ENCODE measurements at regions not wholly inside any gene's neighbourhood (a gene's known extent, or its start where the extent isn't known, plus 50 kb on each side); places are given as distances from the start of the nearest gene placed in this dataset.
A peak's percentile ranks its signal among the peaks of the same experiment; 100 is the strongest.
"Not testable (repeated sequence)": the region's sequence is repeated elsewhere in the genome, so short reads cannot be mapped to it uniquely, and the experiment has no call there.

DNA sequence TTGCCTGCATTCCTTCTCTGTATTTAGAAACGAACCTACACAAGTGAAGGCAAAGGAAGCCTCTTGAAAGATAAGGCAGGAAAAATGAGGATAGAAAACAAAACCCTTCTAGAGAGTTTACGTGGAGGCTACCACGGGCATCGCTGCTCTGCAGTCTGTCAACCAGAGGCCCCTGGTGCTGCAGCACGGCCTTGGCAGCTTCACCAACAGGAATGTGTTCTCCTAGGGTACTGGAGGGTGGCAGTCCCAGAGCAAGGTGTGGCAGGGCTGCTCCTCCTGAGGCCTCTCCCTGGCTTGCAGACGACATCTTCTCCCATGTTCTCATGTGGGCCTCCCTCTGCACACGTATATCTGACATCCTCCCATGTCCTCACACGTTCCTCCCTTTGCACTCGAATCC lies 57.6 kb upstream of the SAMD11 start:
- no peak overlapping the region for H3K27ac ChIP-seq
- H3K9me3 ChIP-seq (ENCODE audit: severe bottlenecking) = no peaks in the 10 kb centered on the region
- no peaks in the 10 kb centered on the region for H3K27me3 ChIP-seq (ENCODE audit: insufficient read depth, low read depth, severe bottlenecking)
- TF ChIP-seq, protein P1, sequence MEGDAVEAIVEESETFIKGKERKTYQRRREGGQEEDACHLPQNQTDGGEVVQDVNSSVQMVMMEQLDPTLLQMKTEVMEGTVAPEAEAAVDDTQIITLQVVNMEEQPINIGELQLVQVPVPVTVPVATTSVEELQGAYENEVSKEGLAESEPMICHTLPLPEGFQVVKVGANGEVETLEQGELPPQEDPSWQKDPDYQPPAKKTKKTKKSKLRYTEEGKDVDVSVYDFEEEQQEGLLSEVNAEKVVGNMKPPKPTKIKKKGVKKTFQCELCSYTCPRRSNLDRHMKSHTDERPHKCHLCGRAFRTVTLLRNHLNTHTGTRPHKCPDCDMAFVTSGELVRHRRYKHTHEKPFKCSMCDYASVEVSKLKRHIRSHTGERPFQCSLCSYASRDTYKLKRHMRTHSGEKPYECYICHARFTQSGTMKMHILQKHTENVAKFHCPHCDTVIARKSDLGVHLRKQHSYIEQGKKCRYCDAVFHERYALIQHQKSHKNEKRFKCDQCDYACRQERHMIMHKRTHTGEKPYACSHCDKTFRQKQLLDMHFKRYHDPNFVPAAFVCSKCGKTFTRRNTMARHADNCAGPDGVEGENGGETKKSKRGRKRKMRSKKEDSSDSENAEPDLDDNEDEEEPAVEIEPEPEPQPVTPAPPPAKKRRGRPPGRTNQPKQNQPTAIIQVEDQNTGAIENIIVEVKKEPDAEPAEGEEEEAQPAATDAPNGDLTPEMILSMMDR (IDR thresholded peaks at IDR 0.05; ENCODE audit: low read depth, low read length) = no peak
- no peak for DNase-seq
- no peak overlapping the region for H3K4me3 ChIP-seq (ENCODE audit: low read depth, low read length)
- no peaks in the 10 kb centered on the region for H3K36me3 ChIP-seq

DNA sequence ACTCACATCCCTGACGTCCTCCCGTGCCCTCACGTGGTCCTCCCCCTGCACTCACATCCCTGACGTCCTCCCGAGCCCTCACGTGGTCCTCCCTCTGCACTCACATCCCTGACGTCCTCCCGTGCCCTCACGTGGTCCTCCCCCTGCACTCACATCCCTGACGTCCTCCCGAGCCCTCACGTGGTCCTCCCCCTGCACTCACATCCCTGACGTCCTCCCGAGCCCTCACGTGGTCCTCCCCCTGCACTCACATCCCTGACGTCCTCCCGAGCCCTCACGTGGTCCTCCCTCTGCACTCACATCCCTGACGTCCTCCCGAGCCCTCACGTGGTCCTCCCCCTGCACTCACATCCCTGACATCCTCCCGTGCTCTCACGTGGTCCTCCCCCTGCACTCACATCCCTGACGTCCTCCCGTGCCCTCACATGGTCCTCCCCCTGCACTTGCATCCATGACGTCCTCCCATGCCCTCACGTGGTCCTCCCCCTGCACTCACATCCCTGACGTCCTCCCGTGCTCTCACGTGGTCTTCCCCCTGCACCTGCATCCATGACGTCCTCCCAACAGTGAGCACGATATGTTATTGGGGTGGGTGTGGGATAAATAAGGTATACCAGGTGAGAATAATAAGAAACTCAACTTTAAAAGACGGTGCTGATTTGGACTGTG lies 57.0 kb upstream of the SAMD11 start:
- not testable (repeated sequence) for H3K9me3 ChIP-seq (ENCODE audit: severe bottlenecking); H3K27ac ChIP-seq; H3K36me3 ChIP-seq; H3K4me3 ChIP-seq (ENCODE audit: low read depth, low read length); DNase-seq; H3K27me3 ChIP-seq (ENCODE audit: insufficient read depth, low read depth, severe bottlenecking)

DNA sequence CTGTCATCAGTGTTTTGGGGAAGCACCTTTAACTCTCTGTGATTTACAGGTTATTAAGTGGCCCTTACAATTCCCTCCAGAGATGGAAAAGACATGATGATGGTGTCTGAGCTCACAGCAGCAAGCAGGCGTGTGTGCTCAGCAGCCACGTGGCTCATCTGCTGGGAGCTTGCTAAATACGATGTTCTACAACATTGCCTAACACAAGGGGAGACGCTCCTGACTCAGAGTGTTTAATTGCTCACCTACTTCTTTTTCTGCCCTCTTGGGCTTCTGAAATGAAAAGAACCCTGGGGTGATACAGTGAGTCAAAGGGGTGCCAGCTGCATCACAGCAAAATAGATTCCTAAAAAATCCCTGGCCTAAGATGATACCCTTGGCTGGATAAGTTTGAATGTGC lies 56.2 kb upstream of the SAMD11 start:
- not testable (repeated sequence) for H3K27me3 ChIP-seq (ENCODE audit: insufficient read depth, low read depth, severe bottlenecking); H3K9me3 ChIP-seq (ENCODE audit: severe bottlenecking); H3K27ac ChIP-seq; H3K4me3 ChIP-seq (ENCODE audit: low read depth, low read length); H3K36me3 ChIP-seq; DNase-seq

DNA sequence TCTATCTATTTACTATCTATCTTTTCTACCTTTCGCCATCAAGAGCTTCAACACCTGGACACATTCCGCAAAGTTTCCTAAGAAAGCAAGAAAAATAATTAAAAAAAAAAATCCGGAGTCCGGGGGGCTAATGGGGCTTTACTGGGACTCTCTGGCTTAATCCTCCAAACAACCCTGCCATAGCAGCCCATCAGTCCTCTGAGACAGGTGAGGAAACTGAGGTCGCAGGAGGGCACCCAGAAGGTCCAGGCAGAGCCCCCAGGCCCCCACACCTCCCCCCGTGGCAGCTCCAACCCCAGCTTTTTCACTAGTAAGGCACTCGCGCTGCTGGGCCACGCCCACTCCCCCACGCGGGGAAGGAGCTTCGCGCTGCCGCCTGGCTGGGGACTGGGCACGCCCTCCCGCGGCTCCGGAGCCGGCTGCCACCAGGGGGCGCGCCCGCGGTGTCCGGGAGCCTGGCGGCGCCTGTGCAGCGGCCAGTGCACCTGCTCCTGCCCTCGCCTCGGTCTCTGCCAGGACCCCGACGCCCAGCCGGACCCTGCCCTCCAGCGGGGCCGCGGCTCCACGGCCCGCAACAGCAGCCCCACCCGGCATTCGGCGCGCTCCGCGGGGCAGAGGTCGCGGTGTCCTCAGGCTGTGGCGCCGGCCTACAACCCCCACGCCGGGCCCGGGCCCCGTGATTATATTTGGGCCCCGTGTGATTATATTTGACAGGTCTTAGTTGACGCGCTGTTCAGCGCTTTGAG lies 54.1 kb upstream of the SAMD11 start:
- TF ChIP-seq, protein P1 (IDR thresholded peaks at IDR 0.05; ENCODE audit: low read depth, low read length) = peak; percentile 81
- Histone ChIP-seq H3K4me3 (ENCODE audit: low read depth, low read length) (peak overlapping the region; percentile 35), H3K27ac (no peak overlapping the region), H3K27me3 (ENCODE audit: insufficient read depth, low read depth, severe bottlenecking) (no peaks in the 10 kb centered on the region), H3K36me3 (no peaks in the 10 kb centered on the region), H3K9me3 (ENCODE audit: severe bottlenecking) (no peaks in the 10 kb centered on the region)
- DNase-seq = peak; percentile 79
